Progenitor cell of endocrine pancreas (in vitro differentiated cells): ENCODE measurements at regions not wholly inside any gene's neighbourhood (a gene's known extent, or its start where the extent isn't known, plus 50 kb on each side); places are given as distances from the start of the nearest gene placed in this dataset.

Experiments
- DNase-seq: peaks from one replicate; pipeline ENCODE4 v3.0.0; 2021; ENCODE audit warnings: low spot score; ENCODE audit not compliant: unreplicated experiment
- H3K27ac Mint-ChIP-seq: 2 replicates; pipeline ENCODE4 v1.8.0; 2021; ENCODE audit warnings: mild to moderate bottlenecking, moderate library complexity, mixed read lengths
- H3K27me3 Mint-ChIP-seq: 2 replicates; pipeline ENCODE4 v1.8.0; 2021; ENCODE audit warnings: mixed read lengths
- H3K36me3 Mint-ChIP-seq: 2 replicates; pipeline ENCODE4 v1.8.0; 2022; ENCODE audit warnings: mixed read lengths; ENCODE audit not compliant: insufficient read depth
- H3K4me1 Mint-ChIP-seq: 2 replicates; pipeline ENCODE4 v1.8.0; 2021; ENCODE audit warnings: low read depth, mixed read lengths
- H3K4me3 Mint-ChIP-seq: 2 replicates; pipeline ENCODE4 v1.8.0; 2021; ENCODE audit warnings: low read depth, mild to moderate bottlenecking, moderate library complexity, mixed read lengths
- H3K9me3 Mint-ChIP-seq: 2 replicates; pipeline ENCODE4 v1.8.0; 2021; ENCODE audit warnings: low read depth, mixed read lengths
- TF ChIP-seq, protein P1 (sequence below): fragments of 200-600 bp; sonication (generic); IDR thresholded peaks from one replicate; pipeline ENCODE4 v1.5.0; 2021; ENCODE audit warnings: antibody characterized with exemption, mild to moderate bottlenecking; ENCODE audit not compliant: unreplicated experiment

DNA sequence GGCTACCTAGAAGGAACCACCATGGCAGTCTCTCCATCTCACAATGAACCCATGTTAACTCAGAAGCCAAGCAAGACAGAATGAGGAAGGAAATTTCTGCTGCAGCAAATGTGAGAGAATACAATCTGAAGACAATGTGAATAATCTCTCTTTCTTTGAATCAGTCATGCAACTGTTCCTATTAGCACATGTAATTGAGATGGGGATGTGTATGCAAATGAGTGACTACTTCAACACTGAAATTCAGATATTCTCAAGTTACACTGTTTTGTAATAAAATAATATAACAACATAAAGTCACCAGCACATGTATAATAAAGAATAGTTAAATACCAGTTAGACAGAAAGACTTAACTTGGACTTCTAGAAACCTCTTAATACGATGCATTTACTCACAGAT is 1200.6 kb upstream of the PIK3C3 start:
- DNase-seq: no peak
- Mint-ChIP-seq H3K4me3 (no peak overlapping the region), H3K4me1 (peaks cover 5% of the 10 kb centered on the region), H3K27ac (no peak overlapping the region), H3K36me3 (no peaks in the 10 kb centered on the region), H3K9me3 (peaks cover 5% of the 10 kb centered on the region), H3K27me3 (no peaks in the 10 kb centered on the region)
- TF ChIP-seq, protein P1, sequence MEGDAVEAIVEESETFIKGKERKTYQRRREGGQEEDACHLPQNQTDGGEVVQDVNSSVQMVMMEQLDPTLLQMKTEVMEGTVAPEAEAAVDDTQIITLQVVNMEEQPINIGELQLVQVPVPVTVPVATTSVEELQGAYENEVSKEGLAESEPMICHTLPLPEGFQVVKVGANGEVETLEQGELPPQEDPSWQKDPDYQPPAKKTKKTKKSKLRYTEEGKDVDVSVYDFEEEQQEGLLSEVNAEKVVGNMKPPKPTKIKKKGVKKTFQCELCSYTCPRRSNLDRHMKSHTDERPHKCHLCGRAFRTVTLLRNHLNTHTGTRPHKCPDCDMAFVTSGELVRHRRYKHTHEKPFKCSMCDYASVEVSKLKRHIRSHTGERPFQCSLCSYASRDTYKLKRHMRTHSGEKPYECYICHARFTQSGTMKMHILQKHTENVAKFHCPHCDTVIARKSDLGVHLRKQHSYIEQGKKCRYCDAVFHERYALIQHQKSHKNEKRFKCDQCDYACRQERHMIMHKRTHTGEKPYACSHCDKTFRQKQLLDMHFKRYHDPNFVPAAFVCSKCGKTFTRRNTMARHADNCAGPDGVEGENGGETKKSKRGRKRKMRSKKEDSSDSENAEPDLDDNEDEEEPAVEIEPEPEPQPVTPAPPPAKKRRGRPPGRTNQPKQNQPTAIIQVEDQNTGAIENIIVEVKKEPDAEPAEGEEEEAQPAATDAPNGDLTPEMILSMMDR: no peak

DNA sequence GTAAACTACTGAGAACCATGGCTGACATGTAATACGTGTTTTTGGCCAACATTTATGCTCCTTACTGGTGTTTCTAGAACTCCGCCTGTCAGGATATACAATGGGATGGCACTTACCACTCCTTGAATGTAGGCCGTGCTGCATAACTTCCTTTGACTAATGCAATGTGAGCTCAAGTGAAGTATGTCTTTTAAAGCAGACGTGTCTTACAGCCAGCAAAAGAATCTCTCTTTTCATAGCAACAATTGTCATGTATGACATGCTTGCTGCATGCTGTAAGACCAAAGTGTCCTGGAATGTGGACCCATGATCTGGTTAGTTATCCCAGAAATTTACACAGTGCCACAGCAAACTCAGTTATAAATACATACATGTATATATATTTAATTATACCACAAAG is 1202.7 kb upstream of the PIK3C3 start:
- H3K9me3 Mint-ChIP-seq: peaks cover 5% of the 10 kb centered on the region
- no peaks in the 10 kb centered on the region for H3K27me3 Mint-ChIP-seq

DNA sequence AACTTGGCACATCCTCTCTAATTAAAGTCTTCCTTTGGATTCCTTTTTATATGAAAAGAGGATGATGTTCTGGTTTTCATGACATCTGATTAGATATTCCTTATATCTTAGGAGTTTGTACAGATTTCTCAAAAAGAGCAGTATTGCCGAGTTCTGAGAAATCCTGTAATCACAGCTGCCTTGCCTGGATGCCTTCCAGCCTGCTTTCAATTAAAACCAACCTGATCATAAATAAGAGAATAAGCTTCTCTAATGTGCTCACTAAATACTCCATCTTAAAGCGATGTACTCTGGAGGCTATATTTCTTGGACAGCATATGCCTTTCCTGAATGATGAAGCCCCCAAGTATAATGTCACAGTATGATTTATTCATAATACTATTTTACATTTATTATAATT is 1203.8 kb upstream of the PIK3C3 start:
- H3K36me3 Mint-ChIP-seq: no peaks in the 10 kb centered on the region
- H3K4me3 Mint-ChIP-seq: no peak overlapping the region
- no peak for DNase-seq
- peaks cover 5% of the 10 kb centered on the region for H3K9me3 Mint-ChIP-seq
- TF ChIP-seq, protein P1: no peak
- H3K4me1 Mint-ChIP-seq: no peaks in the 10 kb centered on the region
- H3K27ac Mint-ChIP-seq: no peak overlapping the region
- no peaks in the 10 kb centered on the region for H3K27me3 Mint-ChIP-seq

More for the DNA sequence above, 1202.7 kb upstream of the PIK3C3 start:
- no peaks in the 10 kb centered on the region for H3K36me3 Mint-ChIP-seq
- DNase-seq: no peak
- peaks cover 5% of the 10 kb centered on the region for H3K4me1 Mint-ChIP-seq
- H3K27ac Mint-ChIP-seq: no peak overlapping the region
- TF ChIP-seq, protein P1: no peak
- no peak overlapping the region for H3K4me3 Mint-ChIP-seq

DNA sequence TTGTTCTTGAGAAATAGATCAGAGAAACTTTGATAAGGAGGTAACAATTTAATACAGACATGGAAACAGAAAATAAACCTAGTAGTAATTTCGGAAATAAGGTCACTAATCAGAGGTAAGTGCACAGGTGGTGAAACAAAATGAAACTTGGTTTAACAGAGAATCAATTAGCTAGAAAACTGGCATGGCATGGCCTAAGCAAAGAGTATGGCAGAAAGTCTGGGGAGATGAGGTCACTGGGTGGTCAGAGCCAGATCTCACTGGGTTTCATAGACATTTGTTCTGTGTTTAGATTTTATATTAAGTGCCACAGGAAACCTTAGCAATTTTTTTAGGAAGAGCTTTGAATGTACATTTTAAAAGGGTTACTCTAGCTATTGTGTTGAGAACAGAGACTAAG is 1216.0 kb upstream of the PIK3C3 start:
- Mint-ChIP-seq H3K36me3 (no peaks in the 10 kb centered on the region), H3K4me1 (no peaks in the 10 kb centered on the region), H3K27ac (no peak overlapping the region), H3K4me3 (no peak overlapping the region), H3K27me3 (no peaks in the 10 kb centered on the region), H3K9me3 (peaks cover 3% of the 10 kb centered on the region)
- DNase-seq: no peak
- TF ChIP-seq, protein P1: no peak

DNA sequence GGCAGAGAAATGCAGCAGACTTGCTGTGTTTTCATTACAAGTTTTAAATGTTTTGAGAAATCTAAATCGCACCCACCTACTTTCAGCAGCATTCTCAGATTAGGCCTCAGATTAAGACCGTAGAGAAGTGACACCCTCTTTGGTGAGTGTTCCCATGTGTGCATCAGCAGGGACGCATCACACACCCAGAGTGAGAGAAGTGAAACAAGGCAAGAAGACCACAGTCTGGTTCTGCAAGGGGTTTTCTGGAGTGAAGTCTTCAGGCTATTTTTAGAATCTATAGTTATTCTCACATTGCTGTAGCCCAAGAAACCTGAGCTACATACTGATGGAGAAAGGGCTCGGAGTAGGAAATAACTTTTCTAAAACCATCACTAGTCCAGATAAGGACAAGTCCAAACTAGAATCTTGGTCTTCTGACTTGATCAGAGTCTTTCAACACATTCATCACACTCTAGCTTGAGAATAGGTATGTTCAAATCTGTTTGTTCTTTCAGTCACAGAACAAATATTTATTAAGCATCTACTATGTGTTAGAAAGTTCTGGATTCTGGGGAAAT is 1216.6 kb upstream of the PIK3C3 start:
- DNase-seq: no peak
- Mint-ChIP-seq H3K27me3 (no peaks in the 10 kb centered on the region), H3K4me1 (no peaks in the 10 kb centered on the region), H3K9me3 (peaks cover 3% of the 10 kb centered on the region), H3K27ac (no peak overlapping the region), H3K4me3 (no peak overlapping the region), H3K36me3 (no peaks in the 10 kb centered on the region)
- TF ChIP-seq, protein P1: no peak
